Muscle of arm (tissue), 1 donor: ENCODE measurements at regions not wholly inside any gene's neighbourhood (a gene's known extent, or its start where the extent isn't known, plus 50 kb on each side); places are given as distances from the start of the nearest gene placed in this dataset.
"Not testable (repeated sequence)": the region's sequence is repeated elsewhere in the genome, so short reads cannot be mapped to it uniquely, and the experiment has no call there.

Experiments used
- DNase-seq: peaks from one replicate; pipeline ENCODE4 v3.0.0-alpha.2; 2013

- no peak for DNase-seq
These were observed 55.4 kb downstream of the TMEM121 start for GRCh38 chr14:105581551-105582341.

- DNase-seq = no peak
These were observed 56.3 kb downstream of the TMEM121 start for GRCh38 chr14:105582639-105583038.

- not testable (repeated sequence) for DNase-seq
These were observed 57.5 kb downstream of the TMEM121 start for GRCh38 chr14:105583914-105584313.

GRCh38 chr14:105585290-105585689 lies 58.9 kb downstream of the TMEM121 start:
- not testable (repeated sequence) for DNase-seq

- not testable (repeated sequence) for DNase-seq
These were observed 59.3 kb downstream of the TMEM121 start for GRCh38 chr14:105585722-105586121.

- DNase-seq = not testable (repeated sequence)
These were observed 59.9 kb downstream of the TMEM121 start for GRCh38 chr14:105586144-105586872.

GRCh38 chr14:105587034-105587433 lies 60.7 kb downstream of the TMEM121 start:
- not testable (repeated sequence) for DNase-seq

GRCh38 chr14:105587482-105588235 lies 61.3 kb downstream of the TMEM121 start:
- DNase-seq = not testable (repeated sequence)

- DNase-seq = no peak
These were observed 62.0 kb downstream of the TMEM121 start for GRCh38 chr14:105588236-105588860.

- no peak for DNase-seq
These were observed 63.0 kb downstream of the TMEM121 start for GRCh38 chr14:105589161-105589925.

GRCh38 chr14:105589926-105590185 lies 63.5 kb downstream of the TMEM121 start:
- not testable (repeated sequence) for DNase-seq

GRCh38 chr14:105591052-105591451 lies 64.7 kb downstream of the TMEM121 start:
- no peak for DNase-seq

GRCh38 chr14:105591792-105592341 lies 65.5 kb downstream of the TMEM121 start:
- DNase-seq = not testable (repeated sequence)

- not testable (repeated sequence) for DNase-seq
These were observed 66.3 kb downstream of the TMEM121 start for GRCh38 chr14:105592646-105593045.

- not testable (repeated sequence) for DNase-seq
These were observed 69.0 kb downstream of the TMEM121 start for GRCh38 chr14:105595346-105595745.

- DNase-seq = not testable (repeated sequence)
These were observed 70.0 kb downstream of the TMEM121 start for GRCh38 chr14:105596374-105596773.

GRCh38 chr14:105598040-105598763 lies 71.8 kb downstream of the TMEM121 start:
- DNase-seq = not testable (repeated sequence)

GRCh38 chr14:105598925-105599586 lies 72.7 kb downstream of the TMEM121 start:
- not testable (repeated sequence) for DNase-seq

GRCh38 chr14:105600195-105600938 lies 74.0 kb downstream of the TMEM121 start:
- DNase-seq = not testable (repeated sequence)
